ENCODE measurements at regions not wholly inside any gene's neighbourhood (a gene's known extent, or its start where the extent isn't known, plus 50 kb on each side); places are given as distances from the start of the nearest gene placed in this dataset.
A peak's percentile ranks its signal among the peaks of the same experiment; 100 is the strongest.

GRCh38 chr4:26217481-26217880, 103.3 kb upstream of the RBPJ start:
- Histone ChIP-seq H3K27me3 (ENCODE audit: insufficient read depth, low read depth) (no peaks in the 10 kb centered on the region), H3K9me2 (ENCODE audit: insufficient read depth) (no peaks in the 10 kb centered on the region), H3F3A (ENCODE audit: insufficient read depth, low read depth) (peaks cover 24% of the 10 kb centered on the region), H3K4me3 (no peak overlapping the region), H3K79me2 (ENCODE audit: low read depth) (no peaks in the 10 kb centered on the region), H3K27ac (no peak overlapping the region), H3K4me2 (no peak overlapping the region), H4K20me1 (ENCODE audit: insufficient read depth) (no peaks in the 10 kb centered on the region), H3K4me1 (replicated peaks; ENCODE audit: insufficient read depth) (peaks cover 53% of the 10 kb centered on the region), H3K36me3 (ENCODE audit: low read depth) (no peaks in the 10 kb centered on the region), H3K9me3 (ENCODE audit: insufficient read depth, low read depth) (no peaks in the 10 kb centered on the region), H2AFZ (no peak overlapping the region)
- intact Hi-C loops (cut with micrococcal nuclease; ENCODE audit: unreplicated experiment) = loop anchor here (10.0 kb wide), 1 partner anchor 133 kb away; no protein-coding TSS in a partner anchor
- ChIA-PET POLR2A (ENCODE audit: unreplicated experiment) (no interaction called here), CTCF (no interaction called here)
- no peak for DNase-seq
- TF ChIP-seq CTCF (conservative IDR thresholded peaks at IDR 0.05) (no peak), EZH2 (IDR thresholded peaks at IDR 0.05; ENCODE audit: low read depth) (no peak)
- no TSS peak for BruUV-seq (replicated peaks)

GRCh38 chr4:26217961-26218676, 102.7 kb upstream of the RBPJ start:
- ChIA-PET CTCF (interaction anchor here (0.6 kb wide), 1 partner anchor 113 kb away, joined by 3 read pairs; no protein-coding TSS in a partner anchor), POLR2A (ENCODE audit: unreplicated experiment) (no interaction called here)
- Histone ChIP-seq H3K4me1 (replicated peaks; ENCODE audit: insufficient read depth) (peaks cover 48% of the 10 kb centered on the region), H3K27ac (no peak overlapping the region), H3K36me3 (ENCODE audit: low read depth) (no peaks in the 10 kb centered on the region), H3K9me3 (ENCODE audit: insufficient read depth, low read depth) (no peaks in the 10 kb centered on the region), H3K9me2 (ENCODE audit: insufficient read depth) (no peaks in the 10 kb centered on the region), H2AFZ (no peak overlapping the region), H3F3A (ENCODE audit: insufficient read depth, low read depth) (peaks cover 22% of the 10 kb centered on the region), H3K79me2 (ENCODE audit: low read depth) (no peaks in the 10 kb centered on the region), H3K4me3 (no peak overlapping the region), H4K20me1 (ENCODE audit: insufficient read depth) (no peaks in the 10 kb centered on the region), H3K4me2 (no peak overlapping the region), H3K27me3 (ENCODE audit: insufficient read depth, low read depth) (no peaks in the 10 kb centered on the region)
- no TSS peak for BruUV-seq (replicated peaks)
- DNase-seq = no peak
- no peak for TF ChIP-seq EZH2 (IDR thresholded peaks at IDR 0.05; ENCODE audit: low read depth)
- TF ChIP-seq CTCF (conservative IDR thresholded peaks at IDR 0.05) = no peak
- intact Hi-C loops (cut with micrococcal nuclease; ENCODE audit: unreplicated experiment) = loop anchor here (10.0 kb wide), 1 partner anchor 133 kb away; no protein-coding TSS in a partner anchor

- H3K79me2 ChIP-seq (ENCODE audit: low read depth) = no peaks in the 10 kb centered on the region
- BruUV-seq (replicated peaks) = no TSS peak
- TF ChIP-seq EZH2 (IDR thresholded peaks at IDR 0.05; ENCODE audit: low read depth) (no peak), CTCF (conservative IDR thresholded peaks at IDR 0.05) (no peak)
- intact Hi-C loops (cut with micrococcal nuclease; ENCODE audit: unreplicated experiment) = loop anchor here (10.0 kb wide), 1 partner anchor 134 kb away; no protein-coding TSS in a partner anchor
- peaks cover 19% of the 10 kb centered on the region for H3F3A ChIP-seq (ENCODE audit: insufficient read depth, low read depth)
- peak overlapping the region; percentile 36 for H3K4me2 ChIP-seq
- H3K4me3 ChIP-seq = no peak overlapping the region
- H3K9me2 ChIP-seq (ENCODE audit: insufficient read depth) = no peaks in the 10 kb centered on the region
- ChIA-PET CTCF (interaction anchor here (0.6 kb wide), 1 partner anchor 114 kb away, joined by 3 read pairs; no protein-coding TSS in a partner anchor), POLR2A (ENCODE audit: unreplicated experiment) (no interaction called here)
- H3K36me3 ChIP-seq (ENCODE audit: low read depth) = no peaks in the 10 kb centered on the region
- H3K27me3 ChIP-seq (ENCODE audit: insufficient read depth, low read depth) = no peaks in the 10 kb centered on the region
- no peaks in the 10 kb centered on the region for H4K20me1 ChIP-seq (ENCODE audit: insufficient read depth)
- no peaks in the 10 kb centered on the region for H3K9me3 ChIP-seq (ENCODE audit: insufficient read depth, low read depth)
- peak in 1 of 2 experiments; percentile 45 for DNase-seq
- H3K27ac ChIP-seq = no peak overlapping the region
- H3K4me1 ChIP-seq (replicated peaks; ENCODE audit: insufficient read depth) = peaks cover 44% of the 10 kb centered on the region
- peak overlapping the region; percentile 43; the same call in 1 of the 2 replicates for H2AFZ ChIP-seq
Observed at GRCh38 chr4:26218677-26219605, 101.9 kb upstream of the RBPJ start.

Data from PC-9 (cell line).